H1 (cell line): ENCODE measurements at regions not wholly inside any gene's neighbourhood (a gene's known extent, or its start where the extent isn't known, plus 50 kb on each side); places are given as distances from the start of the nearest gene placed in this dataset.

Source experiments
- CTCF ChIA-PET: fragments of 300-600 bp; sonication (Branson Sonifier 250); formaldehyde crosslinking; loops from one replicate; lab custom pipeline; 2021; ENCODE audit not compliant: partially characterized antibody; lab: Charles Lee
- POLR2A ChIA-PET: fragments of 300-600 bp; sonication (Branson Sonifier 250); formaldehyde crosslinking; loops from one replicate; lab custom pipeline; 2021; ENCODE audit warnings: inconsistent platforms; ENCODE audit not compliant: partially characterized antibody; lab: Charles Lee
- DNase-seq, 2 experiments: peaks; one replicate each; pipeline versions ENCODE4 v3.0.0 to v3.0.0-alpha.2; 2010 to 2022; ENCODE audit warnings: low spot score in 2 of 2, low read depth in 1 of 2, mixed read lengths in 1 of 2
- FAIRE-seq: peaks from 2 replicates; lab custom pipeline; 2011; peaks lifted over from hg19 to GRCh38; lab: Jason Lieb, UNC
- H2AFZ ChIP-seq: 2 replicates; pipeline ENCODE4 v1.8.1; 2012; ENCODE audit warnings: low read length, inconsistent platforms
- H2AK5ac ChIP-seq: 2 replicates; pipeline ENCODE4 v1.6.1; 2013; ENCODE audit warnings: low read depth, low read length
- H2BK120ac ChIP-seq: replicated peaks from 2 replicates; pipeline ENCODE3; 2013; ENCODE audit warnings: low read depth, low read length, inconsistent platforms
- H2BK12ac ChIP-seq: 2 replicates; pipeline ENCODE4 v1.6.1; 2013; ENCODE audit warnings: low read depth, low read length
- H2BK15ac ChIP-seq: 2 replicates; pipeline ENCODE4 v1.6.1; 2013; ENCODE audit warnings: low read length
- H2BK20ac ChIP-seq: 2 replicates; pipeline ENCODE4 v1.6.1; 2013; ENCODE audit warnings: low read length
- H2BK5ac ChIP-seq: 2 replicates; pipeline ENCODE4 v1.6.1; 2013; ENCODE audit warnings: low read depth, low read length
- H3K14ac ChIP-seq: 2 replicates; pipeline ENCODE4 v1.6.1; 2013; ENCODE audit warnings: inconsistent platforms; ENCODE audit not compliant: insufficient read length
- H3K18ac ChIP-seq: 2 replicates; pipeline ENCODE4 v1.6.1; 2013; ENCODE audit warnings: low read length; ENCODE audit errors: extremely low read depth
- H3K23ac ChIP-seq: 2 replicates; pipeline ENCODE4 v1.6.1; 2013; ENCODE audit warnings: inconsistent platforms; ENCODE audit not compliant: insufficient read length
- H3K23me2 ChIP-seq: 2 replicates; pipeline ENCODE4 v1.6.1; 2013; ENCODE audit warnings: low read depth, low read length
- H3K27ac ChIP-seq: 2 replicates; pipeline ENCODE4 v1.6.1; 2011; ENCODE audit warnings: low read depth, low read length, inconsistent platforms
- H3K27me3 ChIP-seq, 4 experiments: replicated peaks in 1 of 4; 1 replicate in 1 of 4; 2 replicates in 3 of 4; pipeline versions ENCODE4 v1.6.1 to v1.8.1; 2011 to 2013; ENCODE audit warnings: low read length in 3 of 4, mild to moderate bottlenecking in 3 of 4, inconsistent platforms in 2 of 4, mixed read lengths in 2 of 4, moderate library complexity in 1 of 4; ENCODE audit not compliant: control insufficient read depth in 3 of 4, insufficient read depth in 3 of 4; ENCODE audit errors: extremely low read depth in 1 of 4
- H3K36me3 ChIP-seq, 4 experiments: 2 replicates each; pipeline versions ENCODE4 v1.6.1 to v1.8.1; 2011 to 2013; ENCODE audit warnings: mild to moderate bottlenecking in 4 of 4, low read length in 3 of 4, moderate library complexity in 2 of 4, control low read depth in 1 of 4, inconsistent platforms in 1 of 4; ENCODE audit not compliant: insufficient read depth in 4 of 4, control insufficient read depth in 2 of 4
- H3K4ac ChIP-seq: replicated peaks from 2 replicates; pipeline ENCODE3; 2013; ENCODE audit warnings: low read length, low read depth, mixed read lengths, inconsistent platforms; ENCODE audit not compliant: insufficient read length
- H3K4me1 ChIP-seq, 4 experiments: replicated peaks in 1 of 4; 1 replicate in 1 of 4; 2 replicates in 3 of 4; pipeline versions ENCODE4 v1.6.1 to v1.8.1; 2011 to 2013; ENCODE audit warnings: low read length in 3 of 4, inconsistent platforms in 2 of 4, mixed read lengths in 1 of 4; ENCODE audit not compliant: insufficient read depth in 4 of 4, control insufficient read depth in 3 of 4
- H3K4me2 ChIP-seq, 2 experiments: 2 replicates each; pipeline versions ENCODE4 v1.6.1 to v1.8.1; 2011 to 2013; ENCODE audit warnings: low read depth in 2 of 2, low read length in 2 of 2, control low read depth in 1 of 2, inconsistent platforms in 1 of 2, mild to moderate bottlenecking in 1 of 2; ENCODE audit not compliant: insufficient read depth in 1 of 2
- H3K4me3 ChIP-seq, 4 experiments: fragments of 200-600, 300-600 bp in 1 of 4; sonication (generic), shearing (Covaris generic), sonication (Bioruptor Twin) in 1 of 4; 2 replicates each; pipeline versions ENCODE4 v1.5.1 to v1.8.1; 2011 to 2016; ENCODE audit warnings: low read length in 4 of 4, low read depth in 3 of 4, control low read depth in 2 of 4, inconsistent platforms in 2 of 4, mild to moderate bottlenecking in 2 of 4, mixed read lengths in 1 of 4, moderate library complexity in 1 of 4; ENCODE audit not compliant: insufficient read depth in 2 of 4; ENCODE audit errors: extremely low read depth in 1 of 4
- H3K56ac ChIP-seq: replicated peaks from 2 replicates; pipeline ENCODE3; 2013; ENCODE audit warnings: low read depth, mild to moderate bottlenecking, mixed read lengths, low read length, inconsistent platforms; ENCODE audit not compliant: insufficient read length
- H3K79me1 ChIP-seq: 2 replicates; pipeline ENCODE4 v1.6.1; 2013; ENCODE audit warnings: low read depth, low read length, control low read depth
- H3K79me2 ChIP-seq, 2 experiments: 2 replicates each; pipeline versions ENCODE4 v1.6.1 to v1.8.1; 2012 to 2013; ENCODE audit warnings: low read length in 2 of 2, mild to moderate bottlenecking in 2 of 2, inconsistent platforms in 1 of 2; ENCODE audit not compliant: insufficient read depth in 2 of 2, control insufficient read depth in 1 of 2
- H3K9ac ChIP-seq, 4 experiments: replicated peaks in 1 of 4; 1 replicate in 1 of 4; 2 replicates in 3 of 4; pipeline versions ENCODE4 v1.6.1 to v1.8.1; 2011 to 2013; ENCODE audit warnings: low read depth in 3 of 4, low read length in 3 of 4, control low read depth in 2 of 4, mild to moderate bottlenecking in 2 of 4, moderate library complexity in 2 of 4, inconsistent platforms in 1 of 4; ENCODE audit errors: extremely low read depth in 1 of 4
- H3K9me3 ChIP-seq, 2 experiments: 2 replicates each; pipeline versions ENCODE4 v1.6.1 to v1.8.1; 2012 to 2013; ENCODE audit warnings: mild to moderate bottlenecking in 2 of 2, moderate library complexity in 2 of 2, control low read depth in 1 of 2, inconsistent platforms in 1 of 2, low read depth in 1 of 2, low read length in 1 of 2, mixed read lengths in 1 of 2; ENCODE audit not compliant: insufficient read depth in 2 of 2
- H4K20me1 ChIP-seq, 2 experiments: replicated peaks in 1 of 2; 2 replicates each; pipeline versions ENCODE3 to v1.8.1; 2011 to 2013; ENCODE audit warnings: inconsistent platforms in 2 of 2, low read length in 2 of 2, mild to moderate bottlenecking in 1 of 2; ENCODE audit not compliant: insufficient read depth in 2 of 2, control insufficient read depth in 1 of 2
- H4K5ac ChIP-seq: 2 replicates; pipeline ENCODE4 v1.6.1; 2013; ENCODE audit warnings: low read length, low read depth, mixed read lengths, inconsistent platforms; ENCODE audit not compliant: insufficient read length
- H4K8ac ChIP-seq: 2 replicates; pipeline ENCODE4 v1.8.0; 2013; ENCODE audit warnings: mild to moderate bottlenecking, moderate library complexity, low read length, inconsistent platforms; ENCODE audit not compliant: insufficient read depth; ENCODE audit errors: extremely low read depth
- H4K91ac ChIP-seq: replicated peaks from 2 replicates; pipeline ENCODE3; 2013; ENCODE audit warnings: low read length, mixed read lengths, inconsistent platforms; ENCODE audit not compliant: insufficient read length
- BCL11A ChIP-seq, 2 experiments: IDR thresholded peaks; one replicate each; pipeline ENCODE4 v1.6.1; 2011; ENCODE audit warnings: low read depth in 2 of 2, low read length in 2 of 2, mild to moderate bottlenecking in 2 of 2
- RXRA ChIP-seq: IDR thresholded peaks from 2 replicates; pipeline ENCODE4 v1.6.1; 2011; ENCODE audit warnings: low read depth, mild to moderate bottlenecking, low read length, moderate library complexity; ENCODE audit not compliant: insufficient read depth
- SP4 ChIP-seq: IDR thresholded peaks from 2 replicates; pipeline ENCODE4 v1.6.1; 2012; ENCODE audit warnings: low read length, inconsistent platforms
- TAF7 ChIP-seq: optimal IDR thresholded peaks from 2 replicates; pipeline ENCODE3; 2011; ENCODE audit warnings: low read depth, mild to moderate bottlenecking, inconsistent platforms, low read length, moderate library complexity, borderline replicate concordance
- TEAD4 ChIP-seq: IDR thresholded peaks from 2 replicates; pipeline ENCODE4 v1.6.1; 2012; ENCODE audit warnings: low read depth, low read length, inconsistent platforms, mixed read lengths
- WGBS, 2 experiments: shearing (Covaris generic) in 1 of 2; methylation state at CpG; one replicate each; pipeline versions ENCODE4 v1.1.6 to v1.1.7; 2013 to 2015; ENCODE audit warnings: low lambda C conversion rate in 2 of 2, mixed read lengths in 2 of 2, inconsistent platforms in 1 of 2, low coverage in 1 of 2, missing lambda C conversion rate in 1 of 2; ENCODE audit not compliant: insufficient replicate concordance in 2 of 2, insufficient coverage in 1 of 2, insufficient read length in 1 of 2; ENCODE audit errors: extremely low coverage in 1 of 2, missing lambda C conversion rate in 1 of 2; 5-methylcytosine and 5-hydroxymethylcytosine counted together

DNA sequence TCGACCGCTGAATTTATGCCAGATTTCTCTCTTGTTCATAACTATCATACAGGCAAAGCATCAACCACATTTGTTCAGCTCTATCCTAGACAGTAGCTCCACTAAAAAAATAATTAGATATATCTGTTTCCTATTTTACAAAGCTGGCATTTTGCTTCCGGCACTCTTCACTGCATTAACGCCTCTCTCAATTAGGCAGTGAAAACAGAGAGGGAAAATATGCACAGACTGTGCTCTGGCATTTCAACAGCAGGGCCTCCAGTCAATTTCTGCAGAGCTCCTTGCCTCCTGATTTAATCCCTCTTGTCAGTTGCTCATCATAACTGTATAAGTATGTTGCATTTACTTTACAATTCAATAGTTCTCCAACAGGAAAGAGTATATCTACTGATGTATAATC, 666.9 kb upstream of the INTU start:
- H3K23ac ChIP-seq: no peak overlapping the region
- no peak overlapping the region for H2BK5ac ChIP-seq
- H3K4me1 ChIP-seq: no peaks in the 10 kb centered on the region
- TF ChIP-seq RXRA (no peak), SP4 (no peak), TAF7 (no peak), BCL11A (IDR thresholded peaks at IDR 0.05; ENCODE audit: low read depth in 2 of 2, low read length in 2 of 2) (no peak), TEAD4 (no peak)
- 92% methylated on average over 4 of the region's 4 CpGs; no CpG with 5 or more reads in 1 of the 2 experiments for WGBS, 2 experiments
- ChIA-PET POLR2A (interaction anchor here (1.4 kb wide), 1 partner anchor 14 kb away, joined by 3 read pairs; no protein-coding TSS in a partner anchor), CTCF (no interaction called here)
- no peak overlapping the region for H3K4ac ChIP-seq
- no peak overlapping the region for H4K5ac ChIP-seq
- DNase-seq: no peak
- H2AK5ac ChIP-seq: no peak overlapping the region
- no peak overlapping the region for H2BK15ac ChIP-seq
- H4K8ac ChIP-seq: no peak overlapping the region
- no peak overlapping the region for H2BK120ac ChIP-seq
- H2BK12ac ChIP-seq: no peak overlapping the region
- H3K14ac ChIP-seq: no peak overlapping the region
- FAIRE-seq: no peak
- no peak overlapping the region for H3K27ac ChIP-seq
- no peak overlapping the region for H3K4me3 ChIP-seq
- no peaks in the 10 kb centered on the region; the same call in 1 of the 2 replicates for H3K23me2 ChIP-seq
- H3K9me3 ChIP-seq: no peaks in the 10 kb centered on the region
- H3K4me2 ChIP-seq: no peak overlapping the region
- H3K36me3 ChIP-seq: no peaks in the 10 kb centered on the region
- no peak overlapping the region for H3K18ac ChIP-seq
- no peaks in the 10 kb centered on the region for H4K20me1 ChIP-seq
- no peaks in the 10 kb centered on the region for H3K79me1 ChIP-seq
- no peaks in the 10 kb centered on the region for H3K79me2 ChIP-seq
- no peaks in the 10 kb centered on the region for H3K27me3 ChIP-seq
- H3K9ac ChIP-seq: no peak overlapping the region
- no peak overlapping the region for H4K91ac ChIP-seq
- H3K56ac ChIP-seq: no peak overlapping the region
- no peak overlapping the region for H2BK20ac ChIP-seq
- no peak overlapping the region for H2AFZ ChIP-seq
